Fibroblast of skin of left quadriceps (primary cell): ENCODE measurements at regions not wholly inside any gene's neighbourhood (a gene's known extent, or its start where the extent isn't known, plus 50 kb on each side); places are given as distances from the start of the nearest gene placed in this dataset.
"Not testable (repeated sequence)": the region's sequence is repeated elsewhere in the genome, so short reads cannot be mapped to it uniquely, and the experiment has no call there.

Experiments
- DNase-seq, 2 experiments: peaks; one replicate each; pipeline ENCODE4 v3.0.0-alpha.2; 2013; ENCODE audit warnings: low read depth in 2 of 2

DNA sequence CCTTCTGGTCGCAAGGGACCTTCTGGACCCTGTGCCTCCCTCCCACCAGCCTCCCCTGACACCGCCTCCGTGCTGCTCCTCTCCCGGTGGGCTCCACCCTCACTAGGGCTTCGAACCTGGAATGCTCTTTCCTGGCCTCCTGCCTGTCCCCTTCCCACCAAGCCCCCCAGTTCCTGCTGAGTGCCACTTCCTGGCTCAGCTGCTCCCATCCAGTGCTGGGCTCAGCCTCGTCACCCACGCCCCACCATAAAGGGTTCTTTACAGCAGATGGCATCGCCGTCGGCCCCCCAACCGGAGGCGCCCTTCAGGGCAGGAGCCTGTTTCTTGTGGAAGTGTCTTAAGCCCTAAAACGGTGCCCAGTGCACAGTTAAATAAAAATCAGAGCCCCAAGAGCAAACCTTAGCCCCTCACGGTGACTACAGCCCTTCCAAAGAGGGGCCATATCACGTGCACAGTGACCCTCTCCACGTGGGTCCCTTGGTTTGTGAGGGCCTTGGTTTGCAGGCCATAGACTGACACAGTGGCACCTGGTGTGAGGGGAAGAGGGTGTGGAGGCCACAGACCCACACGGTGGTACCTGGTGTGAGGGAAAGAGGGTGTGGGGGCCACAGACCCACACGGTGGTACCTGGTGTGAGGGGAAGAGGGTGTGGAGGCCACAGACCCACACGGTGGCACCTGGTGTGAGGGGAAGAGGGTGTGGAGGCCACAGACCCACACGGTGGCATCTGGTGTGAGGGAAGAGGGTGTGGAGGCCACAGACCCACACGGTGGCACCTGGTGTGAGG lies 111.4 kb downstream of the METRNL start:
- no peak for DNase-seq

DNA sequence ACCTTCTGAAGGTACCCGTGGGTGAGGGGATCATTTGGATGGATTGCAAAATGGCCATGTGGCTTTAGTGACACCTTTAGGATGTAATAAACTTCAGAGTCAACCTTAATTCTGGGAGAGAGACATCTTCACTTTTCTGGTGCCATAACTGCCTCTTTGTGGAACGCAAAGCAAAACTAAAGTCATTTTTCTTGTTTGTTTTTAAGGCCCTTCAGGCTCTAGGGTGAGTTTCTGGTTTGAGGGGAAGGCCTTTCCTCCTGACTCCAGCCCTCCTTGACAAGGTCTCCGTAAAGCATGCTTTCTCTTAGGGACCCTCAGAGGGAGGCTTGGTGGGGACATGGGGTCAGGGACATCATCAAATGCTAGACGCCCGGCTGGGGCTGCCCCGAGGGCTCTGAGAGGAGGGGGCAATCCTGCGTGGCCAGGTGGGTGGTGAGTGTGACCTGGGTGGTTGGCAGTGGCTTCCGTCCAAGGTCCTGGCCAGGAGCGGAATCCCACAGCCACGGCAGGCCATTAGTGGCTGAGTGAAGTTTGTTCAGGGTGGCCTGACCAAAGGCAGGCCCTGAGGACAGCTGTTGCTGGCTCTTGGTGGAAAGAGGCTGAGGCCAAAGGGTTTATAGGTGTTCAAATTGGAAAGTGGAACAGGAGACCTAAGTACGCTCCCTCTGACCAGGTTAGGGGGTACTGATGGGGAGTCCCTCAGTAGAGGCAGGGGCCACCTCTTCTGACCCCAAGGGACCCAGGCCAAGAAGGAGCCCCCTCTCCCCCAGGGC lies 112.2 kb downstream of the METRNL start:
- no peak for DNase-seq

DNA sequence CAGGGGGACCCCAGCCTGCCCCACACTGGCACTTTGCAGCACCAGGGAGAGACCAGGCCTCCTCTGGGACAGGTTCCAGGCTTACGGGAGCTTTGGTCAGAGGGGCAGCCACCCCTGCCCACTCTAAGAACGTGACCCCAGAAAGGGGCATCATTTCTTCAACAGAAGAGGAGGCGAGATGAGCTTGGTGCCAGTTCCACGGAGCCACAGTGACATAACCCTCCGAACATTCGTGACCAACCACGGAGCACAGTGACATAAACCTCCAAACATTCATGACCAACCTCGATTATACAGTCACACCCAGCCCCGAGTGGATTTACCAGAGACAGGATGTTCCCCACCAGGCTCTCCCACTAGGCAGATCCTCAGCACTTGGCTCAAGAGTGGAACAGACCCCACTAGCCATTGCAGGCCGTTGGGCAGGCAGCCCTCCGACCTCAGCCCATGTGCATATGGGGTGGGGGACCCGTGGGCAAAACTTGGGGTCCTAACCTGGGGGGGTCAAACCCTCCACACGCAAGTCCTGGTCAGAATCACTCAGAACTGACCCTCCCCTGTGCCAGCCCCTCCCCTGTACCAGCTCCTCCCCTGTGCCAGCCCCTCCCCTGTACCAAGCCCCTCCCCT lies 112.9 kb downstream of the METRNL start:
- no peak for DNase-seq

DNA sequence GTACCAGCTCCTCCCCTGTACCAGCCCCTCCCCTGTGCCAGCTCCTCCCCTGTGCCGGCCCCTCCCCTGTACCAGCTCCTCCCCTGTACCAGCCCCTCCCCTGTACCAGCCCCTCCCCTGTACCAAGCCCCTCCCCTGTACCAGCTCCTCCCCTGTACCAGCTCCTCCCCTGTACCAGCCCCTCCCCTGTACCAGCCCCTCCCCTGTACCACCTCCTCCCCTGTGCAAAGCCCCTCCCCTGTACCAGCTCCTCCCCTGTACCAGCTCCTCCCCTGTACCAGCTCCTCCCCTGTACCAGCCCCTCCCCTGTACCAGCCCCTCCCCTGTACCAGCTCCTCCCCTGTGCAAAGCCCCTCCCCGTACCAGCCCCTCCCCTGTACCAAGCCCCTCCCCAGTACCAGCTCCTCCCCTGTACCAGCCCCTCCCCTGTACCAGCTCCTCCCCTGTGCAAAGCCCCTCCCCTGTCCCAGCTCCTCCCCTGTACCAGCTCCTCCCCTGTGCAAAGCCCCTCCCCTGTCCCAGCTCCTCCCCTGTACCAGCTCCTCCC lies 113.5 kb downstream of the METRNL start:
- not testable (repeated sequence) for DNase-seq

DNA sequence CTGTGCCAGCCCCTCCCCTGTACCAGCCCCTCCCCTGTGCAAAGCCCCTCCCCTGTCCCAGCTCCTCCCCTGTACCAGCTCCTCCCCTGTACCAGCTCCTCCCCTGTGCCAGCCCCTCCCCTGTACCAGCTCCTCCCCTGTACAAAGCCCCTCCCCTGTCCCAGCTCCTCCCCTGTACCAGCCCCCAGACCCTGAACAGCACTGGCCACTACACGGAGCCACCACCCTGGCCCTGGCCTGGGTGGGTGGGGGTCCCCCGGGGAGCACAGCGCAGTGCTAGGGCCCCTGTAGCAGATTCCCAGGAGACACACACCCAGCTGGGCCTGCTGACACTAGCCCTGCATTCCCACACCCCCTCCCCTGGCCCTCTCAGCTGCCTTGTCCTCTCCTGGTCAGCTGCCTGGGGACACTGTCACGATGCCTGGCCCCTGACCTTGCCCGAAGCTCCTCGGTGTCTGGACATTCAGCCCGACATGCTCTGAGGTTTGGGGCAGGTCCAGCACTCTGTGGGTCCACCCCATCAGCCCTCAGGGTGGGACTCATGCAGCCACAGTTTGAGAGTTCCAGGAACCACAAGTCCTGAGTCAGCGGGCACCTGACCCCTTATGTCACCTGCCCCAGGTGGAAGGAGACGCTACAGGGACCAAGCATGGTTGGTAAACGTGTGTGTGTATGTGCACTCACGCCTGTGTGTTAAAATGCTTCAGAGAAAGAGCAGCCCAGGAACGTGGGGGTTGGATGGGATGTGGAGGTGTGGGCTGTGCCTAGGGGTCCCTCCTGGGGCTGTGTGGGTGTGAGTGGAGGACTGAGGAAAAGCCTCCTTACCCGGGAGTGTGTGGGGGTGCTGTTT lies 114.2 kb downstream of the METRNL start:
- DNase-seq = no peak

DNA sequence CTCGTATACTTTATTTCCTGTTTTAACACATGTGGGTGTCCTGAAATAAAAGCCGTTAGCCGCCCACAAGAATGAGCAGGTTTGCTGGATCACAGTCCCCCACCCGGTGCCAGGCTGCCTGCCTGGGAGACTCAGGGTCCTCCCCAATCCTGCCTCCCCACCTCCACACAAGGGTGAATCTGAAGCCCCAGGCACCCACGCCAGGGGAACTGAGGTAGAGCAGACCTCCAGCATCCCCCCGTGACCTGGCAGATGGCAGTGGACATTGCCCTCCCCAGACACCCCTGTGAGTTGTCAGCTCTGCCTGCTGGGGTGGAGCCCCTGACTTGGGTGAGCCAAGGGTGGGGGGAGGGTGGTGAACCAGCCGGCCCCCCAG lies 114.8 kb downstream of the METRNL start:
- DNase-seq = no peak

DNA sequence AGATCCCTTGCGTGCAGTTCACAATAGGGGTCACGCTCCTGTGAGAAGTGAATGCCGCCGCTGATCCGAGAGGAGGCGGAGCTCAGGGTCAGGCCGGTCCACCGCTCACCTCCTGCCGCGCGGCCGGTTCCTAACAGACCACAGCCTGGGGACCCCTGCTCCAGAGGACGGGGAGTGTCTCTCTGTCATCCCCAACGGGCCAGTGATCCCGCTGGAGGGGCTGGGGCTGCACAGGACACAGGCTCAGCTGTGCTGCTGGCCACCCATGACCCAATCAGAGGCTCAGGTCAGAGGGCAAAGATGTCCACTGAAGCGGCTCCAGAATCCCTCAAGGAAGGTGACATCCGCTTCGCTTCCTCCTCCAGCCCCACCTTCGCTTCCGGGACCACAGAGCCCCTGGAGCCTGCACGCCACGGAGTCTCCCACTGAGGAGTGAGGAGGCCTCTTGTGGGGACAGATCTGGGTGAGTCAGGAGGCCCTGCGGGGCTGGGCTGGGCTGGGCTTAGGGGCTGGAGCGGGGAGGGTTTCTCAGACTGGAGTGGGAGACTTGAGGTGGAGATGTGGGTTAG lies 115.4 kb downstream of the METRNL start:
- no peak for DNase-seq

DNA sequence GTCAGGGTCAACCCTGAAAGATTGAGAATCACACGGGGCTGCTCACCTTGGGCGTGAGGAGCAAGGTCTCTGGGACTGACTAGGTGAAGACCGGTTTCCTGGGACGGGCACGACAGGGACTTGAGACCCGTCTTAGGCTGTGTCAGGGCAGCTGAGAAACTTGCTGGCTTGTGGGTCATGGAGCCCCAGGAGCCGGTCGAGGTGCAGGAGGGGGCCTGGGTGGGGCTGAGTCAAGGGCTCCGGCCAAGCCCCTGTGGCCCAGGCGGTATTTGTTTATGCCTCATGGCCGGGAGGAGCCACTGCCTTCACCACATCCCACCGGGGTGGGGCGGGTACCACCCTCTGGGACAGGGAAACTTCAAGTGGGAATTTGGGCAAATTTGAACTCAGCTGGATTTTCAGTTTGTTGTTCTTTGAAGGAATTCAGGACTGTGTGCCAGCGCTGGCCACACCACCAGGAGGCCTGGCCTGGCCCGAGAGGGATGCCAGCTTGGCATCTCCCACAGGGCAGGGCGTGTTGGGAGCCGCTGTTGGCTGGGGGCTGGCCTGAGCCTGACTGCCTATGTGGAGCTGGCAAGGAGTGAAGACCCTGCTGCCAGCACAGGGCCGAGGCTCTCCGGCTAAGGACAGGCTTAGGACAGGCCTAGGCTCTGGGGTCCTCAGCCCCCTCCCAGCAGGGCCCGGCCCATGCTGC lies 116.1 kb downstream of the METRNL start:
- DNase-seq = no peak

DNA sequence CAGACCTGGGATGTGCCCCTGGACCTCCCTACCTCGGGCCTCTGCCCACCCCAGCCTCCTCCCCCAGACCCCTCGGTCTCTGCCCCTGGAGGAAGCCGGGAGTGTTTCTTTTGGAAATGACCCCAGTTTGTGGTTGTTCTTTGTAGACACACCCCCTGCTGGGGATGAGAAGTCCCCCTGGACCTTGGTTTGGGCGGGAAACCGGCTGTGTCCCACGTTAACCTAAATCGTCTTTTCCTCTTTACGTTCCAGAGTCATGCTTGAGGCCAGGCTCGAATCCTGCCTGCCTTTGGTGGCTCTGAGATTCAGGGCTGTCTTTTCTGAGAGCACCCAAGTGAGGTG lies 116.6 kb downstream of the METRNL start:
- no peak for DNase-seq

DNA sequence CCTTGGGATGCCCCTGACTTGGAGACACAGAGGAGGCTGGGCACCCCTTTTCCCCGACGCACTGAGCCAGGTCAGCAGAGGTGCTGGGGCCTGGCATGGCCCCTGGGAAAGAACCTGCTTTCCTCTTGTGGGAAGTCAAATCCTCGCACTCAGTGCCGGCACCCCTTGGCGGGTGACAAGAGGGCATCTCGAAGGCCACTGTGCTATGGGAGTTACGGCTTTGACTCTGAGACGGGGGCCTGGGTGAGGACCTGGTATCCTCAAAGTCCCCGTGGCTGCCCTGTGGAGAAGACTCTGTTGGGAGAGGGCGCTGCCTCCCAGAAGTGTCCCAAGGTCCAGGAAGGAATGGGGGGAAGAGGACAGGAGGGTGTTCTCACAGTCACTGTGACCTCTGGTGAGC lies 117.0 kb downstream of the METRNL start:
- no peak for DNase-seq

DNA sequence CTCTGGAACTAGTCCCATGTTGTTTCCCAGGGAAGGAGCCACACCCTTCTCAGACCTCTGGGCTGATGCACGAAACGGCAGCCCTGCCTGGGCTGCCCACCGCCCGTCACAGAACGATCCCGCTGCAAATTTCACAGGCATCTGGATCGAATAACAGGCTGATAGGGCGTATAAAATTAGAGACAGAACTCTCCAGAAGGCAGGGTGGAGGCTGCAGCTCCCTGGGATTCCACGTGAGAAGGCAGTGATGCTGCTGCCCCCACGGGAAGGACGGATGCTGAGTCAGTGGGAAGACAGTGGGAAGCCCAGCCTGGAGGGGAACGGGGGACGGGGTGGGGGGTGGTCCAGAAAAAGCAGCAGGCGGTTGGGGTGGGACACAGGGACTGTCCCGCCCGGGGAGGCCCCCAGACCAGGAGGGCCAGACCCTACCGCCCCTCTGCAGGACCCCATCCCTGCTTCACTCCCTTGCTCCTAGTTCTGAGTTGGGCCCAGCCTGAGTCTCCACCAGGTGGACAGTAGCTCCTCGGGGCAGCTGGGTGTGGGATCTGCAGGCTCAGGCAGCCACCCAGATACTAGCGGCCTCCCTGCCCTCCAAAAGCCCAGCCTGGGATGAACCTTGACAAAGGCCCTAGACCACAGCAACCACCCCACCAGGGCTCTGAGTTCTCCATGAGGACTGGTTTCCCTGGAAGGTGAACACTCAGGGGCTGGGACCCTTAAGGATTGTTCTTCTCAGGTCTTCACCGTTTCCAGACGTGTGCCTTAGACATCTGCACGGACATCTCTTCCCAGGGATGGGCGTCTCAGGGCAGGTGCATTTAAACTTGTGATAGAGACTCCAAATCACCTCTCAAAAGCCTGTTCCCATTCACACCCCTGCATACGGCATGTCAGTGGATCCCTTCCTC lies 117.8 kb downstream of the METRNL start:
- DNase-seq = no peak

DNA sequence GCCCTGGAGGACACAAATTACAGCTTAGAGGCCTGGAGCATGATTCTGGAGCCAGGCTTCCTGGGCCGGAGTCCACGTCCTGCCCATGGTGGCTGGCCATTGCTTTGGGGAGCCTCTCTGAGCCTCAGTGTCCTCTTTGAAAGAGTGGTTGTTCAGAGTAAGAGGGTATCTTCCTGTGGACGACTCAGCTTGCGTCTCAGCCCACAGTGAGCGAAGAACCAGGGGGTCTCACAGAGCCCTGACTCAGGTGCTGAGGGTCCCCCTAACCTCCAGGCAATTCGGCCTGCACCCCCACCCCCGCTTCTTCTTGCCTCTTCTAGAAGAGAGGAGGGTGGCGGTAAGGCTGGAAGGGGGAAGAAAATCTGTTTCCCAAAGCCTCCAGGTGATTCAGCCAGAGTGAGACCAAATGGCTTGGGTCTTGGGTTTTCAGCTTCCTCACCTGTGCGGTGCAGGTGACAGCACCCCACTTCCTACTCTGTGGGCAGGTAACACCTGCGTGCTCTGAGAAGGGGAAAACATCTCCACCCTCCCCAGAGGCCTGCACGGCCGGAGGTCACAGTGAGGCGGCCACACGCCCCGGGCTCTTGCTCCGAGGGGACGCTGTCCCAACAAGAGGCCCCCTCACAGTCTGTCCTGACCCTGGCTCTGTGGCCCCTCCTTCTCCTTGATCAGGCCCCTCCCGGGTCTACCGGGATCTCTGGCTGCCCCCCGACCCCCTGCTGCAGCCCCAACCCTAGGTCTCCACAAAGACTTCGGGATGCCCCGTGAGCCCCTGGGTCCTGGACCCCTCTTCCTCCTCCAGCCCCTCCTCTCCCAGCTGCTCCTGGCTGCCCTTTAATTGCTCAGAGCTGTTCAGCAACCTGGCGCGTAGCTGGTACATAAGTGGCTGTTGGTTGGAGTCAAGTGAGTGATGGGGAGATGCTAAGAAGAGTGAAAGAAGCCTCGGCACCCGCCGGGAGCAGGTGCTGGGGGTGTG lies 119.2 kb downstream of the METRNL start:
- DNase-seq = no peak

DNA sequence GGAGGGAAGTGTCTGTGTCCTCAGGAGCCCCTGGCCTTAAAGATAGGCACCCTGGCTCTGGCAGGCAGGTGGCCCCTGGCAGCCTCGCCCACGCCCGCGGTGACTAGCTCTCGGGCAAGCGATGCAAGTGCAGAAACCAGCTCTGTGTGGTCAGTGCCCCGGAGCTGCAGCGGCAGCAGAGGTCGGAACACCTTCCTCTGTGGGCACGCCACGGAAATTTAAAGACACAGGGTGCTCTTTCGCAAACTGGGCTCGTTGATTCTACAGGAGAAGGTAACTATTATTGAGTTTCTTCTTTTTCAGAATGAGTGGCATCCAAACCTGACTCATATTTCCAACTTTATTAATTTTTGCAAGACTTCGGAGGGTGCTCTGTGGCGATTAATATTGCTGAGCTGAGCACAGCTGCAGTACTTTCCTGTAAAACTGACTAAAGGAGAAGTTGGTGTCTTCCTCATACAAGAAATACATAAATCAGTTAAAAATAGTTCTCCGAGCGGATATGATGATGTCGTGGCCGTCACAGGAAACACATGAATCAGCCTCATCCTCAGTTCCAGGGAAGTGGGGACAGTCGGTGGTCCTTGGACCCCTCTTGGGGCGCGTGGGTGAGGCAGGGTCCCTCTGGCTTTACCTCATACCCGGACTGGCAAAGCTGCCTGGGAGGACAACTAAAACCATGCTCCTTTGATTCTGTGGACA lies 120.2 kb downstream of the METRNL start:
- DNase-seq = no peak

DNA sequence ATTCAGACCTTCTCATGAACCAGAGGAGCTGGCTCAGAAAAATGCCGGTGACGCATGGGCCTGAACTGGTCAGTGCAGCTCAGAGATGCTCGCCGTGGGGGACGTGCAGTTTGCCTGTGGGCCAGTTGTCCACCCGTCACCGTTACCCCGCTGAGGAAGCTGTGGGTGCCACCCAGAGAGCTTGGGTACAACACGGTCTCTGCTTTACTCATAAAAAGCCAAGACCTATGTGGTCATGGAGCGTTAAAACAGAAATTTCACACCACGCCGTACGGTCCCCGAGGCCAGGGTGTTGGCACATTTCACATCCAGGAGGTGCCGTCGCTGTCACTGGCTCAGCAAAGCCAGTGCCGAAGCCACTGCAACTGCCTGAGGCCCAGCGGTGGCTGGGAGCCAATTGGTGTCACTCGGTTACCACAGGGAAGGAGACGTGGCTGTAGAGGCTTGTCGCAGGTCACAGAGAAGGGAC lies 120.9 kb downstream of the METRNL start:
- DNase-seq = no peak

DNA sequence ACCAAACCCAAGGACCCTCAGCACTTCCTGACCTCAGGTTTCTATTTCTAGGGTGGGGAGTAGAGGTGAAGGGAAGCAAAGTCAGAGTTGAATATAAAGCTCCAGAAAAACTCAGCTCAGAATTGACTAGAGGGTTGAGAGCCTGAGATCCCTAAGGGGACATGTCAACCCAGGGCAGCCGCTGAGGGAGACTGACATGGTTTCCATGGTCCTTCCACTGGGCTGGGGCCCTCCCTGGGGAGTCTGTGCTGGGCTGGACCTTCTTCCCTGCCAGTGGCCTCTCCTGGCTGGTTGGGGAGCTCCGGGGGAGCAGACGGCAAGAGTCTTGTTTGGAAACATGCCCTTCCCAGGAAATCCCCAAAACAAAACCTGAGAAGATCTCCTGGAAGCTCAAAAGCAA lies 121.3 kb downstream of the METRNL start:
- no peak for DNase-seq

DNA sequence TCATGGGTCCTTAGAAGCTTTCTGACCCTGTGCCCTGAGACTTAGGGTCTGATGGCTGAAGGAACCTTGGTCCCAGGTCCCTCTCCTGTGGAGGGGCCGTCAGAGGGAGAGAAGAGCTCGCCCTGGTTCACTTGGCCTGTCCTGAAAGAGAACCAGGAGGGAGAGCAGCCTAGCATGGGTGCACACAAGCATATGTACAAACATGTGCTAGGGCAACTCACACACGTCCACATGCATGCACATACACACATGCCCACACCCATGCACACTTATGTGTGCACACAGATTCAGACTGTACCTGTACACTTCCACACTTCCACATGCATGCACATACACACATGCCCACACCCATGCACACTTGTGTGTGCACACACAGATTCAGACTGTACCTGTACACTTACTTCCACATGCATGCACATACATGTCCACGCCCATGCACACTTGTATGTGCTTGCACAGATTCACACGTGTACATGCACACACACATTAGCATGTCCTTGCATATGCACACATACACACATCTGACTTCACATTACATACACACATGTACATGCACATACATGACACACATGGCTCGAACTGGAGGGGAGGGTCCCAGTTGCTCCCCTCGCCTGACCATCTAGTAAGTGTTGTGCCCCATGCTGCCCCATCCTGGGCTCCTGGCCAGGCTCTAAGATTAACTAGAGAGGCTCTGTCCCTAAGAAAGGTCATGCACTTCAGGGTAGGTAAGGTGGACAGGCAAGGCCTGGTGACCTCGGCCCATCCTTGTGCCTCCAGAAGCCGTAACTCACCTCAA lies 122.0 kb downstream of the METRNL start:
- DNase-seq = no peak
